ENCODE measurements at regions not wholly inside any gene's neighbourhood (a gene's known extent, or its start where the extent isn't known, plus 50 kb on each side); places are given as distances from the start of the nearest gene placed in this dataset.

- TF ChIP-seq CTCF (IDR thresholded peaks at IDR 0.05) = no peak
- no peak for TF ChIP-seq POLR2A (IDR thresholded peaks at IDR 0.05)
Observed at GRCh38 chr18:56044239-56044638, 456.2 kb upstream of the TCF4 start.
